Small intestine (tissue), 7 donors: ENCODE measurements at regions not wholly inside any gene's neighbourhood (a gene's known extent, or its start where the extent isn't known, plus 50 kb on each side); places are given as distances from the start of the nearest gene placed in this dataset.

Experiments used
- DNase-seq, 2 donors: peaks; one replicate each; pipeline versions ENCODE4 v3.0.0 to v3.0.0-alpha.2; 2013
- FAIRE-seq: peaks from 2 replicates; lab custom pipeline; 2012; peaks lifted over from hg19 to GRCh38; lab: Jason Lieb, UNC
- H3K27ac ChIP-seq, 3 donors: one replicate each; pipeline ENCODE4 v1.5.1; 2013; ENCODE audit warnings: low read length in 2 of 3, mild to moderate bottlenecking in 2 of 3, control low read depth in 1 of 3, inconsistent platforms in 1 of 3, low read depth in 1 of 3, moderate library complexity in 1 of 3
- H3K27me3 ChIP-seq, 3 donors: one replicate each; pipeline ENCODE4 v1.6.1; 2013; ENCODE audit warnings: low read length in 3 of 3, inconsistent platforms in 1 of 3; ENCODE audit not compliant: control insufficient read depth in 3 of 3, insufficient read depth in 3 of 3
- H3K36me3 ChIP-seq, 3 donors: one replicate each; pipeline ENCODE4 v1.6.1; 2013; ENCODE audit warnings: low read length in 3 of 3, inconsistent platforms in 1 of 3, low read depth in 1 of 3, mild to moderate bottlenecking in 1 of 3, moderate library complexity in 1 of 3; ENCODE audit not compliant: control insufficient read depth in 3 of 3, insufficient read depth in 2 of 3
- H3K4me1 ChIP-seq, 3 donors: one replicate each; pipeline ENCODE4 v1.6.1; 2013; ENCODE audit warnings: low read length in 2 of 3, inconsistent platforms in 1 of 3, low read depth in 1 of 3, mild to moderate bottlenecking in 1 of 3, moderate library complexity in 1 of 3; ENCODE audit not compliant: control insufficient read depth in 3 of 3, insufficient read depth in 2 of 3
- H3K4me3 ChIP-seq, 3 donors: one replicate each; pipeline ENCODE4 v1.5.1; 2013; ENCODE audit warnings: low read length in 3 of 3, control low read depth in 1 of 3, inconsistent platforms in 1 of 3, low read depth in 1 of 3, mild to moderate bottlenecking in 1 of 3, moderate library complexity in 1 of 3
- H3K9me3 ChIP-seq, 2 donors: one replicate each; pipeline ENCODE4 v1.6.1; 2013; ENCODE audit warnings: low read depth in 1 of 2, low read length in 1 of 2; ENCODE audit not compliant: control insufficient read depth in 2 of 2, insufficient read depth in 1 of 2
- WGBS, 3 donors: extraction: QIAGEN DNeasy Blood & Tissue Kit; methylation state at CpG; one replicate each; pipeline ENCODE4 v1.1.7; 2013; 5-methylcytosine and 5-hydroxymethylcytosine counted together
- donor health status: healthy with polysubstance abuse.
- donor health status: control.
- donor health status: control.
- donor health status: Bipolar disorder and iron deficiency.
- donor health status: healthy.

DNA sequence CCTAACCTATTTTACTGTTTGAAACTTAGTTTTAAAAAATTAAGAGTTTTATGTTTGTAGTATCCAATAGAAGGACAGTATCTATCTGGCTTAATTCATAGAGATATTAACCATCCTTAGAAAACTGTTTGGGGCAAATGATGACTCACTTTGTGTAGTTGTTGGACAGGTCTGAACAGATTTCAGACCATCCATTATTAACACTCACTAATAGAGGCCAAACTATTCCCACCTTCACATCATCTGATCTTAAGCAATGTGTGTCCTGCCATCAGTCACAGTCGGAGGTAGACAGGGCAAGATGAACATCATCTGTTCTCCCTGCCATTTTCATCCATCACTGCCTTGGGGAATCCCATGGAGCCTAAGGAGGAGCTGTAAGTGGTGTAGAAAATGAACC lies 164.6 kb upstream of the DCC start:
- H3K36me3 ChIP-seq = no peaks in the 10 kb centered on the region

DNA sequence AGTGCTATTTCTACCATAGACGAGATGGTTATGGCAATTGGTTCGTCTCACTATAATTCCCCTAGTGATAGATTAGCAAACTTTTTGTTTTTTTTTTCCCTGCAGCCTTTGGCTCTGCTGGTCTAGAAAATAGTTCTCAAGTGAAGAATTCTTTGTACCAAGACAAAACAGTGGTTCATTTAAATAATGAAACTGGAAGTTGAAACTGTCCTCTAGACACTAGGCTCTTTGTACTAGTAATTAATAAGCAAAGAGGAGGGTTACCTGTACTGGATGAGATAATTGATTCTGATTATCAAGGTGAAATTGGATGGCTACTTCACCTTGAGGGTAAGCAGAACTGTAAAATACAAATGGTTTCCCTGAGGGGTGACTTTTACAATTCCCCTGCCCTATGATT lies 156.9 kb upstream of the DCC start:
- no peak for FAIRE-seq
- Histone ChIP-seq H3K4me3 (no peak overlapping the region), H3K4me1 (no peaks in the 10 kb centered on the region), H3K36me3 (no peaks in the 10 kb centered on the region), H3K9me3 (no peaks in the 10 kb centered on the region), H3K27ac (no peak overlapping the region), H3K27me3 (no peaks in the 10 kb centered on the region)
- no peak for DNase-seq
- WGBS, 3 donors = 89 to 93% (median 90%) methylated on average over 2 of the region's 2 CpGs

More for the DNA sequence above, 164.6 kb upstream of the DCC start:
- no peaks in the 10 kb centered on the region for H3K27me3 ChIP-seq
- FAIRE-seq (no peak), DNase-seq (no peak)
- no peak overlapping the region for H3K4me3 ChIP-seq
- no peak overlapping the region for H3K27ac ChIP-seq
- no peaks in the 10 kb centered on the region for H3K4me1 ChIP-seq
- 72 to 82% (median 77%) methylated on average over 1 of the region's 1 CpG for WGBS, 3 donors
- H3K9me3 ChIP-seq = no peaks in the 10 kb centered on the region

DNA sequence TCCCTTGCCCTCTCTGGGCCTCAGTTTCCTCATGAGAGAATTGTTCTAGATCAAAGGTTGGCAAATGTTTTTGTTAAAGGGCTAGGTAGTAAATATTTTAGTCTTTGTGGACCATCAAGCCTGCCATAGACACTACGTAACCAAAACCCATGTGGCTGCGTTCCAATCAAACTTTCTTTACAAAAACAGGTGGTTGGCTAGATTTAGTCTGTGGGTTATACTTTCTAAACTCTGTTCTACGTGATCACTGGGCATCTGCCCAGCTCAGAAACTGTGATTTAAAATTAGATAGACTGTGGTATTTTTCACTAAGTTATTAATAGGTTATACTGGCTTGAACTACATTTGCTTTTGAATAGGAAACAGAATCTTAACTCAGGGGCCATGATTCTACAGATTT lies 149.8 kb upstream of the DCC start:
- no peaks in the 10 kb centered on the region for H3K27me3 ChIP-seq
- no peaks in the 10 kb centered on the region for H3K4me1 ChIP-seq
- 67 to 80% (median 76%) methylated on average over 3 of the region's 3 CpGs for WGBS, 3 donors
- H3K4me3 ChIP-seq = no peak overlapping the region
- no peaks in the 10 kb centered on the region for H3K36me3 ChIP-seq
- FAIRE-seq = no peak
- no peak for DNase-seq
- H3K9me3 ChIP-seq = no peaks in the 10 kb centered on the region
- H3K27ac ChIP-seq = no peak overlapping the region

DNA sequence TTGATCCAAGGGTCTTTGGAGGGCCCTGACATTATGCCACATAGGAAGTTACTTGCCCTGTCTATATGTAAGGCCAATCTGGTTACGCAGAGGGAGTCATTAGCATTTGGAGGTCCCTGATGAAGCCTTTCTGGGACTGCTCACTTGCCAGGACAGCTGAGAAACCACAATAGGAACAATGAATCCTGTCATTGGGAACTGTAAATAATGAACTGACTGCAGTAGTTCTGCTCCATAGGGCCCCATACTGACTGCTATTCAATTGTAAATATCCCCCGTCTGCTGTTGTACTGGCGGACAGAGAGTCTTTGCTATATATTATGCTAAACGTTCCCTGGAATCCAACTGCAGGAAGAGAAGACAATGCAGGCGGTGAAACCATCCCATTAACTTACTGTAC lies 149.4 kb upstream of the DCC start:
- no peaks in the 10 kb centered on the region for H3K9me3 ChIP-seq
- H3K4me3 ChIP-seq = no peak overlapping the region
- DNase-seq (no peak), FAIRE-seq (no peak)
- H3K27me3 ChIP-seq = no peaks in the 10 kb centered on the region
- WGBS, 3 donors = 68 to 83% (median 78%) methylated on average over 5 of the region's 5 CpGs
- no peaks in the 10 kb centered on the region for H3K36me3 ChIP-seq
- no peak overlapping the region for H3K27ac ChIP-seq
- no peaks in the 10 kb centered on the region for H3K4me1 ChIP-seq

DNA sequence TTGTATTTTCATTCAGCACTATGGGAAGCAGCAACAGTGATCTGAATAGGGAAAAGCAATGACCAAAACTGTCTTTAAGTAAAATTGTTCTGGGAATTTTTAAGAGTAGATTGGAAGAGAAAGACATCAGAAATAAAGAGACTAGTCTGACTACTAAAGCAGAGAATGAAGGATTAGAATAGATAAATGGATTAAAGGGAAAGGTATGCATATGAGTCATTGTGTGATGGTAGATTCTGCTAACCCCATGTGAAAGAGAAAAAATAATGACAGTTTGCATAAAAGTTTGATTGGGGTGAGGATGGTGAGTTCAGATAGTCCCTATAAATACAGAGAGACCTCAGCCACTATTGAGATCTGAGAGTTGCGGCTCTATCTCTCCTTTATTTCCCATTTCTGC lies 139.6 kb upstream of the DCC start:
- DNase-seq = no peak
- FAIRE-seq = no peak
- Histone ChIP-seq H3K36me3 (no peaks in the 10 kb centered on the region), H3K9me3 (no peaks in the 10 kb centered on the region), H3K4me3 (no peak overlapping the region), H3K27ac (no peak overlapping the region), H3K4me1 (no peaks in the 10 kb centered on the region), H3K27me3 (no peaks in the 10 kb centered on the region)
- WGBS, 3 donors = 93 to 95% (median 94%) methylated on average over 1 of the region's 1 CpG

DNA sequence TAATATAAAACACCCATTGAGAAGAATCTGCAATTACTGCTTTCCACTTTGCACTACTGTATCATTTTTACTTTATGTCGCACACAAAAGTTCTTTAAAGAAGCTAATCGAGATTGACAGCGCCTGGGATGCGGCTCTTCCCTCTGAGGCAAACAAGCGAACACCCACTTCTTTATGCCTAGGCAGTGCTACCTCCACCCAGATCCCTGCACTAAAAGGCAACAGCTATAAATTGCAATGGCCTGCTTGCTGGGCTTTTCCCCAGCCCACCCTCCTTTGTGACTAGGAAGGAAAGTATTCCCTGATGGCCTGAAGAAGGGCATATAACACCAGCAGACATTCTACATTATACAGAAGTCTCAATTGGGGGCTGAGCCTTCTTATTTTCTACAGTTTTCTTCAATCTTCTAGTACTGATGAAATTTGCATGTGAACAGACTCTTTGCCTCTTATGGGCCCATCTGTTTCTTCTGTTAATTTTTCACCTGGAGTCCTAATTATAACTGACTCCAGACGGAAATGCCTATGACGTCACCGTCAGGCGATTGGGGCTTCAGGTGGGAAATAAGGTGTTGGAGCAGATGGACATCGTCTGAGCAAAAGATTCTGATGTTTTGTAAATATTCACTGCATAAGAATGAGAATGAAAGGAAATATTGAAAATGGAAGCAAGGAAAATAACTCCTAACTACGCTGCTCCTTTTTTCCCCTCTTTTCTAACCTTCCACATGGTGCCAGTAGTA lies 138.9 kb upstream of the DCC start:
- DNase-seq (no peak), FAIRE-seq (no peak)
- Histone ChIP-seq H3K9me3 (no peaks in the 10 kb centered on the region), H3K36me3 (no peaks in the 10 kb centered on the region), H3K4me3 (no peak overlapping the region), H3K27me3 (no peaks in the 10 kb centered on the region), H3K4me1 (no peaks in the 10 kb centered on the region), H3K27ac (no peak overlapping the region)
- 85 to 89% (median 86%) methylated on average over 11 of the region's 11 CpGs for WGBS, 3 donors

DNA sequence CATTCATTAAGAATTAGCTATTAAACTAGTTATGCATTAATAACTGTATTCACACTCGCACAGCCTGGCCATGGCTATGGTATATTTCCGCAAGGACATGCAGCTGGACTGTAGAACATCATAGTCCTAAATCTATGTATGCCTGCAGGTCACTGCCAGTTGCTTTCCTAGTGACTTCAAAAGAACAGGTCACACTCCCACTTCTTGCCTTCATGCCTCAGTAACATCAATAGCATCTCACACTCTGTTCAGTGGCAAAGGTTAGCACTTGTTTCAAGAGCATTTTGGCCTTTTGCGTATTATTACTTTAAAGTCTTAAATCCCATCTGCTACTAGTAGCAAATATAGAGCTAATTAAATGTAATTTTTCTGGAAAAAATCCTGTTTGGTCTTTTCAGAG lies 131.4 kb upstream of the DCC start:
- Histone ChIP-seq H3K4me1 (no peaks in the 10 kb centered on the region), H3K27ac (no peak overlapping the region), H3K36me3 (no peaks in the 10 kb centered on the region), H3K4me3 (no peak overlapping the region), H3K27me3 (no peaks in the 10 kb centered on the region), H3K9me3 (no peaks in the 10 kb centered on the region)
- no peak for FAIRE-seq
- 90 to 97% (median 93%) methylated on average over 3 of the region's 3 CpGs for WGBS, 3 donors
- no peak for DNase-seq

DNA sequence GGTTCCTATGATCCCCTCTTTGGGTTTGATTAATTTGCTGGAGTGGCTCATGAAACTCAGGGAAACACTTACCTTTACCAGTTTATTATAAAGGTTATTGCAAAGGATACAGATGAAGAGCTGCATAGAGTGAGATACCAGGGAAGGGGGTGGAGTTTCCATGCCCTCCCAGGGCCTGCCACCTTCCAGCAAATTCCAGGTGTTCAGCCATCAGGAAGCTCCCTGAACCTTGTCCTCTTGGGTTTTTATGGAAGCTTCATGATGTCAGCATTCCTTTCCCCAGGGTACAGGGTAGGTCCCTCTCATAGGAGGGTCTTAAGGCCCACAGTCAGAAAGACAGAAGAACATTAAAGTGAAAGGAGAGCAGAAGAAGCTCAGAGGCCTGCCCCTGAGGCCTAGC lies 123.9 kb upstream of the DCC start:
- no peaks in the 10 kb centered on the region for H3K4me1 ChIP-seq
- FAIRE-seq (no peak), DNase-seq (no peak)
- no peaks in the 10 kb centered on the region for H3K27me3 ChIP-seq
- H3K27ac ChIP-seq = no peak overlapping the region
- H3K4me3 ChIP-seq = no peak overlapping the region
- H3K9me3 ChIP-seq = no peaks in the 10 kb centered on the region
- no peaks in the 10 kb centered on the region for H3K36me3 ChIP-seq

DNA sequence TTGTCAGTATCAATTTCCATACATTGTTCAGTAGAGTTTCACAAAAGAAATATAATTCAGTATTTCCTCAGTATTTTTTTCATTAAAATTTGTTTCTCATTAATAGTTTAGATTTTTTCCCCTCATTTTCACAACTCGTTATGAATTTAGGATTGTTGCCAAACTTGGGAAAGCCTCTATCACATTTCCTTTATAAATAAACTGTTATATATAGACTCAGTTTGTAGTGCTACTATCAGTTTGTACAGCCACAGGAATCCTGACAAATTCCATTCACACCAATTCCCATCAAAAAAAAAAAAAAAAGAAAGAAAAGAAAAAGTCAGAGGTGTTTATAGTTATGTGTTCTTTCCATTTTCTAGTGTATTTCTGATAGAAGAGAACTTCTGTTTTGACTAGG lies 123.3 kb upstream of the DCC start:
- 52 to 60% (median 55%) methylated on average over 1 of the region's 1 CpG for WGBS, 3 donors
- Histone ChIP-seq H3K27ac (no peak overlapping the region), H3K4me1 (no peaks in the 10 kb centered on the region), H3K9me3 (no peaks in the 10 kb centered on the region), H3K36me3 (no peaks in the 10 kb centered on the region), H3K27me3 (no peaks in the 10 kb centered on the region), H3K4me3 (no peak overlapping the region)
- FAIRE-seq (no peak), DNase-seq (no peak)
